ENCODE measurements at regions not wholly inside any gene's neighbourhood (a gene's known extent, or its start where the extent isn't known, plus 50 kb on each side); places are given as distances from the start of the nearest gene placed in this dataset.

DNA sequence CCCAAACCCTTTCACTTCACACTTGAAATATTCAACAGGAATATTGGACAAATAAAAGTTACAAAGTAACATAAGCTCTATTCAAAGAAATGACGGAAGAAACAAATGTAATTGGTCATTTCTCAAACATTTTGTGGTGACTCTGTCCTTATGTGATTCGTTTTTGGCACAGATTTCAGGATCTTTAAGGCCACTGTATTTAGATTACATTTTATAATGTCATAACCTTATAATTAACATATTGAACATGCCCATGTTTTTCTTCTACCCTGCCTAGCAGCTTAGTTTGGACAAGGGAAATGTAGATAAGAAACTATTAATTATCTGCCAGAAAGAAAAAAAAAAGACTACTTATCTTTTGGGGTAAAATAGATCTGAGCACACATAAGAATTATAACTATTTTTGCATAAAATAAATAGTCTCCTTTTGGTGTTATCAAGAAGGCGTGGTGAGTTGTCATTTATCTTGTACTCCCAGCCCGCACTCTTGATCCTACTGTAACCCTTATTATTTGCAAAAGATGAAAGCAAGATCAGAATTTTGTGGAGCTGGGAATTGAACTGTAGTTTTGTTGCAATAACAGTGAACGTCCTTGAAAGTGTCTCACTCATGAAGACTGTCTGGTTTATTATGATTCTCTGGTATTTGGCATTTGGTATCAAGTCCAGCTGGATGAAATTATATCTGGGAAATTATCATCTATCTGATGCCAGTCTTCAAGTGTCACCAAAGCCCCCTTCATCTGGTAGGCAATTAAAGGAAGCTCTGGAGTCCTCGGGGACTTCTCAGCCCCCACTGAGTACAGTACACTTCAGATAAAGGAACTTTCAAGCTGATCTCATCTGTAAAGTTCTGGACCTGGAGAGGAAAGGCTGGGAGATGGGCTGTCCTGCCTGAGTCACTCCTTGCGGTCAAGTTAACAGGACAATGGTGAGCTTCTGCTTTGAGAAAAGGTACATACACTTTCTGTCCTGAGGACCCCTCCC is 175.7 kb upstream of the INHBA start:
- Histone ChIP-seq H3K27ac (no peak overlapping the region), H3K4me3 (no peak overlapping the region), H3K9me3 (no peaks in the 10 kb centered on the region), H3K27me3 (no peaks in the 10 kb centered on the region), H3K4me1 (peaks cover 0 to 46% (median 19%) of the 10 kb centered on the region in 4 donors), H3K36me3 (no peaks in the 10 kb centered on the region)
- DNase-seq = no peak
- TF ChIP-seq, protein P1, sequence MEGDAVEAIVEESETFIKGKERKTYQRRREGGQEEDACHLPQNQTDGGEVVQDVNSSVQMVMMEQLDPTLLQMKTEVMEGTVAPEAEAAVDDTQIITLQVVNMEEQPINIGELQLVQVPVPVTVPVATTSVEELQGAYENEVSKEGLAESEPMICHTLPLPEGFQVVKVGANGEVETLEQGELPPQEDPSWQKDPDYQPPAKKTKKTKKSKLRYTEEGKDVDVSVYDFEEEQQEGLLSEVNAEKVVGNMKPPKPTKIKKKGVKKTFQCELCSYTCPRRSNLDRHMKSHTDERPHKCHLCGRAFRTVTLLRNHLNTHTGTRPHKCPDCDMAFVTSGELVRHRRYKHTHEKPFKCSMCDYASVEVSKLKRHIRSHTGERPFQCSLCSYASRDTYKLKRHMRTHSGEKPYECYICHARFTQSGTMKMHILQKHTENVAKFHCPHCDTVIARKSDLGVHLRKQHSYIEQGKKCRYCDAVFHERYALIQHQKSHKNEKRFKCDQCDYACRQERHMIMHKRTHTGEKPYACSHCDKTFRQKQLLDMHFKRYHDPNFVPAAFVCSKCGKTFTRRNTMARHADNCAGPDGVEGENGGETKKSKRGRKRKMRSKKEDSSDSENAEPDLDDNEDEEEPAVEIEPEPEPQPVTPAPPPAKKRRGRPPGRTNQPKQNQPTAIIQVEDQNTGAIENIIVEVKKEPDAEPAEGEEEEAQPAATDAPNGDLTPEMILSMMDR (IDR thresholded peaks at IDR 0.05) = no peak
- intact Hi-C loops (cut with DNase I; ENCODE audit: low total_unique reads) = no loop called here

DNA sequence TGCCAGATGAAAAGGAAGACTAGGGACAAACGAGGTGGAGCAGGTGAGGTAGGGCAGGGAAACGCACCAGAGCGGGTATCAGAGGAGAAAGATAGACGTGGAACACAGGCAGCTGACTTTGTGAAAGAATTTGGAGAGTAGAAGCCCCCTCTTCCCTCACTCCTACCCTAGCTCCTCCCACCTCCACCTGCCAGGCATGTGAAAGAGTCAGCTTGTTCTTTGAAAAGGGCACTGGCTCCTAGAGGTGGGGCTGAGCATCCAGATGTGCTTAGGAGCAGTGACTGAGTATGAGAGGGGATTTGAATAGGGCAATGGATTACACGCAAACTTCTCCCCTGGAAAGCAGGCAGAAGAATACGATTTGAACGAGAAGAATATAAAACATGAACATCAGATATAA is 174.2 kb upstream of the INHBA start:
- Histone ChIP-seq H3K36me3 (no peaks in the 10 kb centered on the region), H3K27ac (no peak overlapping the region), H3K9me3 (no peaks in the 10 kb centered on the region), H3K4me3 (no peak overlapping the region), H3K27me3 (no peaks in the 10 kb centered on the region), H3K4me1 (peaks cover 0 to 34% (median 14%) of the 10 kb centered on the region in 4 donors)
- intact Hi-C loops (cut with DNase I; ENCODE audit: low total_unique reads) = no loop called here
- DNase-seq = no peak
- TF ChIP-seq, protein P1 (IDR thresholded peaks at IDR 0.05) = no peak

DNA sequence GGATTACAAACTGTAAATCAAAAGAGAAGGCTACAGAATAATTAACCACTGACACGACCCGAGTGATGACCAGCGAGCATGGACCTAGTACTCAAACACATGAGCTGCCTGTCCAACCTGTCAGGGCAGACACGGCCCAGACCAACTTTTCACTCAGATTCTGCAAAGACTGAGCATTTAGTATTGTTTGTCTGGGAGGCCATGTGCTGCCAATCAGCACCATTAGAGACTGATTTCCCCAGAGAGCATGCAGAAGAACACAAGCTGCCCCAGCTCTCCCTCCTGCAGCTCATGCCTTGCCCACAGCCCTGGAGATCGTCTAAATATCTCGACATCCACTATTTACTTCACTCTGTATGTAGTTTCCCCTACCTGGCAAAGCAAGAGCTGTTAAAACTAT is 172.6 kb upstream of the INHBA start:
- no peaks in the 10 kb centered on the region for H3K27me3 ChIP-seq
- no peak for DNase-seq
- TF ChIP-seq, protein P1 (IDR thresholded peaks at IDR 0.05) = no peak
- intact Hi-C loops (cut with DNase I; ENCODE audit: low total_unique reads) = no loop called here
- H3K36me3 ChIP-seq = no peaks in the 10 kb centered on the region
- H3K9me3 ChIP-seq = no peaks in the 10 kb centered on the region
- H3K4me1 ChIP-seq = peaks cover 0 to 21% (median 10%) of the 10 kb centered on the region in 4 donors
- H3K27ac ChIP-seq = no peak overlapping the region
- H3K4me3 ChIP-seq = no peak overlapping the region

DNA sequence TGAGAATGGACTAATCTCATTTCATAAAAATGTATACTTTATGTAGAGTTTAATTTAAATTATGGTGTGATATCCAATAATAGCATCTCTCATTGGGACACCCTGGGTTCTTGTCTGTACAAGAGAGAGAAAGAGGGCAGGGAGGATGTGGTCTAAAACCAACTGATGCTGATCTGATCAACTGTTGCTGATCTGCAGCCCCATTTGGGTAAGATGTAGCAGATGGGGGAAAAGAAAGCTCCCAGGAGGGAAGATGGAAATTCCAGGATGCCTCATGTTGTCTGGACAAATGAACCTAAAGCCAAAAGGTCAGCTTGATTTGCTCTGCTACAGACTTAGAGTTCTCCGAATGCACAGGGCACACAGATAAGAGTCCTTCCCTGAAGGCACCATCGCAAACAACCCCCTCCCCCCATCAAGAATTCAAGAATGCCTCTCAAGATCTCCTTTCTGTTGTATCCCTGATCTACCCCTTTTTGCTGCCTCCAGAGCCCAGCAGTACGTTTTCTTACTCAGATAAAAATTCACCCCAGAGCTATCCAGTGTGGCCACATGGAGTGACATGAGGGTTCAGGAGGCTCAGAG is 171.4 kb upstream of the INHBA start:
- no peak overlapping the region for H3K27ac ChIP-seq
- no peak for DNase-seq

DNA sequence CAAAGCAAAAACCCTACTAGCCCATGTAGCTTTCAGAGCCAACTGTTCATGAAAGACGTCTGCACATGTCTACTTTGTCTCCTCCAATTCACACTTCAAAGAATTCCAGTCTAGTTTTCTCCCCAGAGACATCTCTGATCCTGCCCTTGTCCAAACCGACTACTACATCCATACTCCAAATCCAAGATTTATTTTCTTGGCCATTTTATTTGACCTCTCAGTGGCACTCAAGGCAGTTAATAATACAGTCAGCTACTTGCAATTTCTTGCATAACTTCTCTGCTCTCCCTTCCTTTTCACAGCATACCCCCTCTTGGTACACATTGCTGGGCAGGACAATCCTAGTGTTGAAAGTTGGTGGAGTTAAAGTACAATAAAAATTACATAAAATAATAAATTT is 170.9 kb upstream of the INHBA start:
- no peaks in the 10 kb centered on the region for H3K9me3 ChIP-seq
- TF ChIP-seq, protein P1 (IDR thresholded peaks at IDR 0.05) = no peak
- peaks cover 0 to 21% (median 6%) of the 10 kb centered on the region in 4 donors for H3K4me1 ChIP-seq
- H3K36me3 ChIP-seq = no peaks in the 10 kb centered on the region
- H3K27me3 ChIP-seq = no peaks in the 10 kb centered on the region
- H3K27ac ChIP-seq = no peak overlapping the region
- intact Hi-C loops (cut with DNase I; ENCODE audit: low total_unique reads) = no loop called here
- H3K4me3 ChIP-seq = no peak overlapping the region
- no peak for DNase-seq

More for the DNA sequence above, 171.4 kb upstream of the INHBA start:
- Histone ChIP-seq H3K36me3 (no peaks in the 10 kb centered on the region), H3K27me3 (no peaks in the 10 kb centered on the region), H3K9me3 (no peaks in the 10 kb centered on the region), H3K4me3 (no peak overlapping the region), H3K4me1 (peaks cover 0 to 21% (median 6%) of the 10 kb centered on the region in 4 donors)
- intact Hi-C loops (cut with DNase I; ENCODE audit: low total_unique reads) = no loop called here
- TF ChIP-seq, protein P1 (IDR thresholded peaks at IDR 0.05) = no peak
